ENCODE measurements at regions not wholly inside any gene's neighbourhood (a gene's known extent, or its start where the extent isn't known, plus 50 kb on each side); places are given as distances from the start of the nearest gene placed in this dataset.

GRCh38 chr11:70744396-70745185 lies 346.3 kb downstream of the CTTN start:
- H3K4me3 ChIP-seq (ENCODE audit: low read depth in 1 of 2, low read length in 2 of 2): no peak overlapping the region
- peaks cover 0 to 5% of the 10 kb centered on the region in 2 donors for H3K9me3 ChIP-seq (ENCODE audit: control insufficient read depth in 2 of 2, insufficient read depth in 1 of 2, low read depth in 1 of 2, low read length in 1 of 2)
- no peaks in the 10 kb centered on the region for H3K36me3 ChIP-seq (ENCODE audit: control insufficient read depth in 2 of 2, insufficient read depth in 2 of 2, low read length in 1 of 2)
- H3K27ac ChIP-seq (ENCODE audit: low read depth in 2 of 2, low read length in 1 of 2): no peak overlapping the region
- no peaks in the 10 kb centered on the region for H3K4me1 ChIP-seq (ENCODE audit: control insufficient read depth in 2 of 2, insufficient read depth in 2 of 2, low read length in 1 of 2)
- 89 to 90% methylated on average over 17 of the region's 17 CpGs for WGBS, 2 donors
- H3K27me3 ChIP-seq (ENCODE audit: control insufficient read depth in 1 of 2, insufficient read depth in 2 of 2, low read length in 2 of 2): no peaks in the 10 kb centered on the region

- H3K36me3 ChIP-seq (ENCODE audit: control insufficient read depth in 2 of 2, insufficient read depth in 2 of 2, low read length in 1 of 2): no peaks in the 10 kb centered on the region
- H3K9me3 ChIP-seq (ENCODE audit: control insufficient read depth in 2 of 2, insufficient read depth in 1 of 2, low read depth in 1 of 2, low read length in 1 of 2): peaks cover 0 to 8% of the 10 kb centered on the region in 2 donors
- no peaks in the 10 kb centered on the region for H3K27me3 ChIP-seq (ENCODE audit: control insufficient read depth in 1 of 2, insufficient read depth in 2 of 2, low read length in 2 of 2)
- H3K27ac ChIP-seq (ENCODE audit: low read depth in 2 of 2, low read length in 1 of 2): no peak overlapping the region
- no peaks in the 10 kb centered on the region for H3K4me1 ChIP-seq (ENCODE audit: control insufficient read depth in 2 of 2, insufficient read depth in 2 of 2, low read length in 1 of 2)
- 81 to 86% methylated on average over 11 of the region's 11 CpGs for WGBS, 2 donors
- H3K4me3 ChIP-seq (ENCODE audit: low read depth in 1 of 2, low read length in 2 of 2): no peak overlapping the region
Observed at GRCh38 chr11:70745451-70745850, 347.1 kb downstream of the CTTN start.

- Histone ChIP-seq H3K4me1 (ENCODE audit: control insufficient read depth in 2 of 2, insufficient read depth in 2 of 2, low read length in 1 of 2) (no peaks in the 10 kb centered on the region), H3K36me3 (ENCODE audit: control insufficient read depth in 2 of 2, insufficient read depth in 2 of 2, low read length in 1 of 2) (no peaks in the 10 kb centered on the region), H3K9me3 (ENCODE audit: control insufficient read depth in 2 of 2, insufficient read depth in 1 of 2, low read depth in 1 of 2, low read length in 1 of 2) (peaks cover 0 to 10% of the 10 kb centered on the region in 2 donors), H3K27me3 (ENCODE audit: control insufficient read depth in 1 of 2, insufficient read depth in 2 of 2, low read length in 2 of 2) (no peaks in the 10 kb centered on the region), H3K4me3 (ENCODE audit: low read depth in 1 of 2, low read length in 2 of 2) (no peak overlapping the region), H3K27ac (ENCODE audit: low read depth in 2 of 2, low read length in 1 of 2) (no peak overlapping the region)
- 69 to 73% methylated on average over 8 of the region's 8 CpGs for WGBS, 2 donors
Observed at GRCh38 chr11:70745941-70746340, 347.6 kb downstream of the CTTN start.

- Histone ChIP-seq H3K36me3 (ENCODE audit: control insufficient read depth in 2 of 2, insufficient read depth in 2 of 2, low read length in 1 of 2) (no peaks in the 10 kb centered on the region), H3K9me3 (ENCODE audit: control insufficient read depth in 2 of 2, insufficient read depth in 1 of 2, low read depth in 1 of 2, low read length in 1 of 2) (peaks cover 0 to 10% of the 10 kb centered on the region in 2 donors), H3K27ac (ENCODE audit: low read depth in 2 of 2, low read length in 1 of 2) (no peak overlapping the region), H3K4me1 (ENCODE audit: control insufficient read depth in 2 of 2, insufficient read depth in 2 of 2, low read length in 1 of 2) (no peaks in the 10 kb centered on the region), H3K4me3 (ENCODE audit: low read depth in 1 of 2, low read length in 2 of 2) (no peak overlapping the region), H3K27me3 (ENCODE audit: control insufficient read depth in 1 of 2, insufficient read depth in 2 of 2, low read length in 2 of 2) (no peaks in the 10 kb centered on the region)
- 83 to 90% methylated on average over 11 of the region's 11 CpGs for WGBS, 2 donors
Observed at GRCh38 chr11:70746351-70746750, 348.0 kb downstream of the CTTN start.

GRCh38 chr11:70747285-70747684 lies 349.0 kb downstream of the CTTN start:
- H3K27me3 ChIP-seq (ENCODE audit: control insufficient read depth in 1 of 2, insufficient read depth in 2 of 2, low read length in 2 of 2): no peaks in the 10 kb centered on the region
- no peaks in the 10 kb centered on the region for H3K36me3 ChIP-seq (ENCODE audit: control insufficient read depth in 2 of 2, insufficient read depth in 2 of 2, low read length in 1 of 2)
- no peak overlapping the region for H3K4me3 ChIP-seq (ENCODE audit: low read depth in 1 of 2, low read length in 2 of 2)
- H3K27ac ChIP-seq (ENCODE audit: low read depth in 2 of 2, low read length in 1 of 2): no peak overlapping the region
- no peaks in the 10 kb centered on the region for H3K4me1 ChIP-seq (ENCODE audit: control insufficient read depth in 2 of 2, insufficient read depth in 2 of 2, low read length in 1 of 2)
- WGBS, 2 donors: 73 to 90% methylated on average over 4 of the region's 4 CpGs
- H3K9me3 ChIP-seq (ENCODE audit: control insufficient read depth in 2 of 2, insufficient read depth in 1 of 2, low read depth in 1 of 2, low read length in 1 of 2): peaks cover 0 to 10% of the 10 kb centered on the region in 2 donors

- 80 to 87% methylated on average over 5 of the region's 5 CpGs for WGBS, 2 donors
- H3K4me1 ChIP-seq (ENCODE audit: control insufficient read depth in 2 of 2, insufficient read depth in 2 of 2, low read length in 1 of 2): no peaks in the 10 kb centered on the region
- H3K27me3 ChIP-seq (ENCODE audit: control insufficient read depth in 1 of 2, insufficient read depth in 2 of 2, low read length in 2 of 2): no peaks in the 10 kb centered on the region
- H3K4me3 ChIP-seq (ENCODE audit: low read depth in 1 of 2, low read length in 2 of 2): no peak overlapping the region
- H3K9me3 ChIP-seq (ENCODE audit: control insufficient read depth in 2 of 2, insufficient read depth in 1 of 2, low read depth in 1 of 2, low read length in 1 of 2): peaks cover 0 to 10% of the 10 kb centered on the region in 2 donors
- H3K36me3 ChIP-seq (ENCODE audit: control insufficient read depth in 2 of 2, insufficient read depth in 2 of 2, low read length in 1 of 2): no peaks in the 10 kb centered on the region
- H3K27ac ChIP-seq (ENCODE audit: low read depth in 2 of 2, low read length in 1 of 2): no peak overlapping the region
Observed at GRCh38 chr11:70747921-70748320, 349.6 kb downstream of the CTTN start.

- no peaks in the 10 kb centered on the region for H3K36me3 ChIP-seq (ENCODE audit: control insufficient read depth in 2 of 2, insufficient read depth in 2 of 2, low read length in 1 of 2)
- H3K9me3 ChIP-seq (ENCODE audit: control insufficient read depth in 2 of 2, insufficient read depth in 1 of 2, low read depth in 1 of 2, low read length in 1 of 2): peaks cover 0 to 10% of the 10 kb centered on the region in 2 donors
- no peak overlapping the region for H3K27ac ChIP-seq (ENCODE audit: low read depth in 2 of 2, low read length in 1 of 2)
- no peaks in the 10 kb centered on the region for H3K27me3 ChIP-seq (ENCODE audit: control insufficient read depth in 1 of 2, insufficient read depth in 2 of 2, low read length in 2 of 2)
- H3K4me3 ChIP-seq (ENCODE audit: low read depth in 1 of 2, low read length in 2 of 2): no peak overlapping the region
- H3K4me1 ChIP-seq (ENCODE audit: control insufficient read depth in 2 of 2, insufficient read depth in 2 of 2, low read length in 1 of 2): no peaks in the 10 kb centered on the region
- 72 to 82% methylated on average over 4 of the region's 4 CpGs for WGBS, 2 donors
Observed at GRCh38 chr11:70751142-70751734, 352.9 kb downstream of the CTTN start.

- no peak overlapping the region for H3K4me3 ChIP-seq (ENCODE audit: low read depth in 1 of 2, low read length in 2 of 2)
- WGBS, 2 donors: 18 to 21% methylated on average over 37 of the region's 37 CpGs
Observed at GRCh38 chr11:70755410-70756158, 357.3 kb downstream of the CTTN start.

GRCh38 chr11:70756341-70756740 lies 358.0 kb downstream of the CTTN start:
- no peak overlapping the region for H3K27ac ChIP-seq (ENCODE audit: low read depth in 2 of 2, low read length in 1 of 2)
- no peak overlapping the region for H3K4me3 ChIP-seq (ENCODE audit: low read depth in 1 of 2, low read length in 2 of 2)
- no peaks in the 10 kb centered on the region for H3K27me3 ChIP-seq (ENCODE audit: control insufficient read depth in 1 of 2, insufficient read depth in 2 of 2, low read length in 2 of 2)
- 86 to 92% methylated on average over 8 of the region's 8 CpGs for WGBS, 2 donors
- H3K4me1 ChIP-seq (ENCODE audit: control insufficient read depth in 2 of 2, insufficient read depth in 2 of 2, low read length in 1 of 2): peaks cover 0 to 3% of the 10 kb centered on the region in 2 donors
- no peaks in the 10 kb centered on the region for H3K36me3 ChIP-seq (ENCODE audit: control insufficient read depth in 2 of 2, insufficient read depth in 2 of 2, low read length in 1 of 2)
- peaks cover 0 to 2% of the 10 kb centered on the region in 2 donors for H3K9me3 ChIP-seq (ENCODE audit: control insufficient read depth in 2 of 2, insufficient read depth in 1 of 2, low read depth in 1 of 2, low read length in 1 of 2)

More at GRCh38 chr11:70755410-70756158, 357.3 kb downstream of the CTTN start:
- peaks cover 0 to under 1% of the 10 kb centered on the region in 2 donors for H3K9me3 ChIP-seq (ENCODE audit: control insufficient read depth in 2 of 2, insufficient read depth in 1 of 2, low read depth in 1 of 2, low read length in 1 of 2)
- H3K27me3 ChIP-seq (ENCODE audit: control insufficient read depth in 1 of 2, insufficient read depth in 2 of 2, low read length in 2 of 2): no peaks in the 10 kb centered on the region
- no peak overlapping the region for H3K27ac ChIP-seq (ENCODE audit: low read depth in 2 of 2, low read length in 1 of 2)
- H3K4me1 ChIP-seq (ENCODE audit: control insufficient read depth in 2 of 2, insufficient read depth in 2 of 2, low read length in 1 of 2): peaks cover 0 to 2% of the 10 kb centered on the region in 2 donors
- H3K36me3 ChIP-seq (ENCODE audit: control insufficient read depth in 2 of 2, insufficient read depth in 2 of 2, low read length in 1 of 2): no peaks in the 10 kb centered on the region

All from esophagus (tissue), 2 donors.